Head of caudate nucleus (tissue), 42 donors: ENCODE measurements at regions not wholly inside any gene's neighbourhood (a gene's known extent, or its start where the extent isn't known, plus 50 kb on each side); places are given as distances from the start of the nearest gene placed in this dataset.
"Not testable (repeated sequence)": the region's sequence is repeated elsewhere in the genome, so short reads cannot be mapped to it uniquely, and the experiment has no call there.

Experiments used
- DNase-seq, 42 donors: peaks; one replicate each; pipeline versions ENCODE4 v3.0.0 to v3.0.0-alpha.2; 2020 to 2021; ENCODE audit warnings: mixed read lengths in 7 of 42
- intact Hi-C: fragments of 100-400 bp; cut with DNase I; formaldehyde crosslinking; loops from one replicate; pipeline ENCODE4 v1.15.0; 2022

DNA sequence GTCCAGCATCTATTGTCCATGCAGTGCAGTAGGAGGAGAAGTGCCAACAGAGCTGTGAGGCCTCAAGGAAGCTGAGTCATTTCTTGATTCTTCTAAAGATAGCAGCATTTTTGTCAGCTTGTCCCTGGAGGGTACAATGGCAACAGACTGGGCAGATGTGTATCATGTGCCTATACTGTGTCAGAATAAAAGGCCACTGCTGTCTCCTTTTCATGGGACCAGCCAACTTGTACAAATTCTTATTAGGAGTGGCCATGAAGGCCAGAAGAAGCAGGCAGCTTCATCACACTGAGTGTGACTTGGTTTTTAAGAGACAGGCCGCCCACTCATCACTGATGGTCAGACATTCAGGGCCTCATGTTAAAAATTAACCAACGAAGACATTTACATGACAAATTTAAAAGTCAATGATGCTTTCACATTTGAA lies 185.0 kb upstream of the FAM241A start:
- intact Hi-C loops = no loop called here

DNA sequence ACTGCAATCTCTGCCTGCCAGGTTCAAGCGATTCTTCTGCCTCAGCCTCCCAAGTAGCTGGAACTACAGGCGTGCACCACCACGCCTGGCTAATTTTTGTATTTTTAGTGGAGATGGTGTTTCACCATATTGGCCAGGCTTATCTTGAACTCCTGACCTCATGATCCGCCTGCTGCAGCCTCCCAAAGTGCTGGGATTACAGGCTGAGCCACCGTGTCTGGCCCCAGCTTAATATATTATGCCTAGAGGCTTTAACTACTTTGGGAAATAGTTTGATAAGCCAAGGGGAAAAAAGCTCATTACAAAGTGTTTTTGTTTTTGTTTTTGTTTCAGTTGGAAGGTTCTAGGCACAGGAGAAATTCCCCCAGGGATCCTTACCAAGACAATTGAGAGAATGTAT lies 184.2 kb upstream of the FAM241A start:
- intact Hi-C loops = not testable (repeated sequence)

More for the DNA sequence above, 185.0 kb upstream of the FAM241A start:
- no peak for DNase-seq

DNA sequence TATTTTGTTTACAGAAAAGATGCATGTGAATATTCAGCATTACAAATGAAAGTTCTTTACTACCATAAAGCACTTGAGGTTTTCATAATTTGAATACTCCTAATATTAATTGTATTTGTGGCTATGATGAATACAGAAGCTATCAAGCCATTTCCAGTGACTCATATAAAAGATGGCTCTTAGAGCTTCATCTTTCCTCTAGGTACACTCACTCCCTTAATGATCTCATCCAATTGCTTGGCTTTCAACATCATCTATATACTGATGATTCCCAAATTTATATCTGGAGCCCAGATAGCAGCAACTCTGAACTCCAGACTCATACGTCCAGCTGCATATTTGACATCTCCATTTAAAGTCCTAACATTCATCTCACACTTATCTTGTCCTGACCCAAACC lies 183.4 kb upstream of the FAM241A start:
- no peak for DNase-seq
- intact Hi-C loops = no loop called here

More for the DNA sequence above, 184.2 kb upstream of the FAM241A start:
- not testable (repeated sequence) for DNase-seq

DNA sequence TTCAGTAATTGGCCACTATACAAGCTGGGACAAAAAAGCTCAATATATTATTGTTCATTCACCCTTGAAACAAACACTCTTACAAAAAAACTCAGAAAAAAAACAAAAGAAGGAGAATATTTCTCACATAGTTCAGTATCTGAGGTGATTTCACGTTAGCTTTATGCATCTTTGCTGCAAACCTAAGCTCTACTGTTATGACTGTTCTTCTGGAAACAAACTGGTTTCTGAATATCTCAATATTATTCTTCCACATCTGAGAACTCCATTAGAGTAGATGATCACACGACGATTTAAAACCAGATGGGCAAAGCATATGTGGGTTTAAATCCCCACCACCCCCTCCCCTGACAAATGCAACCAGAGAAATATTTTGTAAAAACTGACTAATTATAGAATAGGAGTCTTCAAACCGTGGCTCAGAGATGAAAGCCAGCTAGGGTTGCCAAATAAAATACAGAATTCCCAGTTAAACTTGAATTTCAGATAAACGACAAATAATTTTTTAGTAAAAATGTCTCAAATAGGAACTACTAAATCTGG lies 182.0 kb upstream of the FAM241A start:
- DNase-seq = no peak
- intact Hi-C loops = no loop called here

DNA sequence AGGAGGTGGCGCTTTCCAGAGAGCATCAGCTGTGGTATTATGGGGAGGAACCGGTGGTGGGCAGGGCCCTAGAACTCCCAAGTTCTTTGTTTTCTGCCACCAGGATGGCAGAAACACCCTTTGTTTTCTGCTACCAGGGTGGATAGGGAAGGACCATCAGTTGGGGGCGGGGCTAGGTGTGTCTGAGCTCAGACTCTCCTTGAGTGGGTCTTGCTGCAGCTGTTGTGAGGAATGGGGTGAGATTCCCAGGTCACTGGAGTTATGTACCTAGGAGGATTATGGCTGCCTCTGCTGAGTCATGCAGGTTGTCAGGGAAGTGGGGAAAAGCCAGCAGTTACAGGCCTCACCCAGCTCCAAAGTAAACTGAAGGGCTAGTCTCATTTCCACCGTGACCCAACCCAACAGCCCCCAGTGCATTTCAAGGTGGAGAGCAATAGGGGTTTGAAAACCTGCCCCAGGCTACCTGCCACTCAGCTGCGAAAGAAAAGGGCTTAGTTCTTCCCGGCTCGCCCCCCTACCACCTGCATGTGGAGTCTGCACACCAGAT lies 167.8 kb upstream of the FAM241A start:
- intact Hi-C loops = no loop called here
- no peak for DNase-seq

DNA sequence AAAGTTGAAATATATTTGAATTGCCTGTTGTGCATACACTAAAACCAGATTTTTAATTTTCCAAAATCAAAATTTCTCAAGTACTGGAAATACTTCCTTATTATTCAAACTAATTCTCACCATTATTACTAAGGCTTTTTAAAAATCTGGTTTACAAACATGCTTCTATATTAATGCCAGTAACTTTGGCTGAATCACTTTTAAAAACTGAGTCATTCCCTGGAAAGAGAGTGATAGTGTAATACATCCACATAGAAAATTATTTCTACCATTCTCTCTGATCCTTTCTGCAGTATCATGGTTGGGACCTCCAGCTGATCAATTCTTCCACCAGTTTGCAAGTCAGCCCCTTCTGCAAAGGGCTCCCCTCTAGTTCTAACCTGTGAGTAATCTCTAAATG lies 165.3 kb upstream of the FAM241A start:
- no peak for DNase-seq
- intact Hi-C loops = no loop called here

DNA sequence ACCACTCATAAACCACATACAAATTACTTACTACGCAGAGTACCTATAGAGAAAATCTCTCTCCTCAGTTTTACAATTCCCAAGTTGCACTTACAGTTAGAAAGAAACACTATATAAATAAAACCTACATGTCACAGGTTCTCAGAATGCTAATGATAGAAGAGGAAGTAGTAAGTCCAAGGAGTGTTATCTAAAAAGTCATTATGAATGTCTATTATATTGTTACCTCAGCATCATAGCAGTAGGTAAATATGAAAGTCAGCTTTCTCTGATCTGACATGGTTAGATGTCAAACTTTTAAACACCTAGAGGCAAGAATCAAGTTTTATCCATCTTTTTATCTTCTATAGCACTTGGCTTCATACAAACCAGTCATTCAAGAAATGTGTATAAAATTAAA lies 163.2 kb upstream of the FAM241A start:
- intact Hi-C loops = no loop called here
- DNase-seq = no peak

DNA sequence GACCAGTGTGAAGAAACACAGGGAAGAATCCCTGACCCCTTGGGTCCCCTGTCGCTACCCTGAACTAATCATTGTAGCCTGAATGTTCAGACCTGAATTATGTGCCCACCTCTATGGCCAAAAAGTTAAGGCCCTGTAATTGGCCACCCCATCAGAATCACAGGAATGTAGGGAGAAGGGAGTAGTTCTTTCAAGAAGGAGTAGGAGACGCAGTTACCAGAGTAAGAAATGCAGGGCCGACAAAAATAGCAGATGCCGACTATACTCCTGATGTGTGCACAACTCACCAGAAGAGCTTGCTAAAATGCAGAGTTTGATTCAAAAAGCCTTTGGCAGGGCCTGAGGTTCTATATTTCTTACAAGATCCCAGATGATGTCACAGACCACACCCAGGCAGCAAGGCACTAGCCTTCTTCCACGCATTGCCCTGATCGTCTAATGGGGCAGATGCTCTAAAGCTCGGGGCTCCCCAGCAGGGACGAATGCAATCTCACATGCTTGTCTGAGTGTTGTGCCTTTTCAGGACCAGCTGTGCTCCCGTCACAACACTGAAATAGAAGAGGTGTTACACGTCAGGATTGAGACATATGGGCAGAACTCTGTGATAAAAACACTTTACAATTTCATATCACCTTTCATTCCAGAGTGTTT lies 161.0 kb upstream of the FAM241A start:
- intact Hi-C loops = no loop called here
- no peak for DNase-seq

DNA sequence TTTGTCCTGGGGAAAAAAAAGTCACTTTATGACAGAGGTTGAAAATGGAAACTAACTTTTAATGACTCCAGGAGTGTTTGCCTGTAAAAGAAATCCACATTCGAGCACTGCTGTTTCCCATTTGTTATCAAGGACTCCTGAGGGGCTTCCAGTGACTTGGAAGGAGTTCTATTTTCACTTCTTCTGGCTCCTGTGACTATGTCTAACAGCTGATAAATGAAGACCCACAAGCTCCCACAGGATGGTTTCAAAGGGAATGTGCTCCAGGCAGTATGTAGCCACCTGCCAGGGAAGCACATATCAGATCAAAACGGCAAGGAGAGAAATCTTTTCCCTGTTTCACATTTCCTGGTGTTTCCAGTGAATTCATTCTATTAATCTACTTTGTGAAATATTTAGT lies 159.8 kb upstream of the FAM241A start:
- intact Hi-C loops = no loop called here
- no peak for DNase-seq

DNA sequence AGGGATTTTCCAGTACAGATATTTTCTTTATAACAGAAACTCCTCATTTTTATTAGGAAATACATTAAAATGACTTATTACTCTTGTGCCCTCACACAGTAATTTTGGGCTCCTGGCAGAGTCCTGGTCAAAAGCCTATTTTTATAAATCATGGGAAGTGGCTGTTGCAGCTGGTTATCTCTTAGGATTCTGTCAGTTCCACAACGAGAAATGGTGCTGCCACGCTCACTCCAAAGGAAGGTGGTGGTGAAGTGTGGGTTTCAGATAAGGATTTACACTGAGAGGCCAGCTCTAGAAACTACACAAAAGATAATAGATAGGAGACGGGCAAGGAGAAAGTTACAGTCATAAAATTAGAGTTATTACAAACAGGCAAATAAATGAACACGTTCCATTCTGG lies 159.2 kb upstream of the FAM241A start:
- intact Hi-C loops = no loop called here
- no peak for DNase-seq

DNA sequence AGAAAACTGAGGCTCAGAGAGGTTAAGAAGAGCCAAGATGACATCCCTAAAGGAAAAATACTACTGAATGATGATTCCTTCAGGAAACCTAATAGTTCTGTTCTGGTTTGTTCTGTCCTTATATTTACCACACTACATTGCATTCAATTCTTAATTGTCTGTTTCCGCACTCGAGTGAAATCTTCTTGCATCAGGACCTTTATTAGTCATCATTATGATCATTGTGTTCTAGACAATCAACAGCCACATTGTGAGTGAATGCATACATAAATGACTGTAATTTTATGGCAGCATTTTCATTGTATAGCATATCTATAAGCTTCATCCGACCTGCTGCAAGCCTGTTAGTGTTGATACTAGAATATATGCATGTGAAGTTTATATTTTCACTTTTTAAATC lies 156.7 kb upstream of the FAM241A start:
- DNase-seq = no peak
- intact Hi-C loops = no loop called here

DNA sequence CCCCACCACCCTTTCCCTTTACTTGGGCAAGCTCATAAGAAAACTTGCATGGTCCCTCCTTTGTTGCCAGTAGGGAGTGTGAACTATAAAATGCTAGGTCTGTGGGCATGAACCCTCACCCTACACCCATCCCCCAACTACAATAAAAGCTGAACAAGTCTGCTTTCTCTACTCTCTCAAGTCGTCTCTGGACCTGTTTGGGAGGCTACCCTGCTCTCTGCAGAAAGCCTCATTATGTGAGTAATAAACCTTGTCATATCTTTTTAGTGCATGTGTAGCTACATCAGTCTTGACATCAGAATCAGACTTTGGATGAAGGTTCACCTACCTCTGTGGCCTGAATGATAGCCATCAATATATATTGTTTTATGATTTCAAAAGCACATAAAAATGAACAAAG lies 155.4 kb upstream of the FAM241A start:
- intact Hi-C loops = no loop called here

DNA sequence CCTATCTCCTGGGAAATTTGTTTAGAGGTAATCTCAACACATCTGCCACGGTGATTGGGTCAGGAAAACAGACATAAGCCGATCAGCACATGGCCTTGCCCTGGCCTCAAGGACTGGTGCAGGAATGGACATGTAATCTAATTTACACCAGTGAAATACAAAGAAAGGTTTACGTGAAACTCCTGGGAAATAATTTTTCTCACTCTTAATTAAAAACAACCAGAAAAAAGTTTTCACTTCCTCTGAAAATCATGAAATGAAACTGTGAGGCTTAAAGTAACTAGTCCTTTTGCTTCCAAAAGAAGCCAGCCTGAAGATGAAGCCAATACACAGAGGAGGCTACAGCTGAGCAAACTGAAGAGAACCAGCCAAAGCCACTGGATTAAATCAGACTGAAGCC lies 154.1 kb upstream of the FAM241A start:
- intact Hi-C loops = no loop called here
- no peak for DNase-seq

More for the DNA sequence above, 155.4 kb upstream of the FAM241A start:
- no peak for DNase-seq

DNA sequence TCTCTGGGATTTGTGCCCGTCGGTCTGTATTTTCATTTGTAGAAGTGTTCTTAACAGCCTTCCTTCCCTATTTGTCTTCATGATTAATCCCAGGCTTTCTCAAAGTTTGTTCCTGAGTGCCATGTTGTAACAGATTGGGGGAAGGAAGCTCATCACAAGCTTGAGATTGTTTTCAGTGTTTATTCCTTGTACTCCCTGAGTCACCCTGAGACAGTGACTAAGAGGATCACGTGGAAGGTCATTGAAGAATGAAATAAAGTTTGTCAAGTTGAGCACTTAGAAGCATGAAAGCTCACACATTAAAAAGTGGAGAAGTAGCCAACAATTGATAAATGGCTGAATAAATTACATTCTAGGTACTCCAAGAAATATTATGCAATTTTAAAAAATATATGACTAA lies 153.5 kb upstream of the FAM241A start:
- intact Hi-C loops = no loop called here
- DNase-seq = no peak

DNA sequence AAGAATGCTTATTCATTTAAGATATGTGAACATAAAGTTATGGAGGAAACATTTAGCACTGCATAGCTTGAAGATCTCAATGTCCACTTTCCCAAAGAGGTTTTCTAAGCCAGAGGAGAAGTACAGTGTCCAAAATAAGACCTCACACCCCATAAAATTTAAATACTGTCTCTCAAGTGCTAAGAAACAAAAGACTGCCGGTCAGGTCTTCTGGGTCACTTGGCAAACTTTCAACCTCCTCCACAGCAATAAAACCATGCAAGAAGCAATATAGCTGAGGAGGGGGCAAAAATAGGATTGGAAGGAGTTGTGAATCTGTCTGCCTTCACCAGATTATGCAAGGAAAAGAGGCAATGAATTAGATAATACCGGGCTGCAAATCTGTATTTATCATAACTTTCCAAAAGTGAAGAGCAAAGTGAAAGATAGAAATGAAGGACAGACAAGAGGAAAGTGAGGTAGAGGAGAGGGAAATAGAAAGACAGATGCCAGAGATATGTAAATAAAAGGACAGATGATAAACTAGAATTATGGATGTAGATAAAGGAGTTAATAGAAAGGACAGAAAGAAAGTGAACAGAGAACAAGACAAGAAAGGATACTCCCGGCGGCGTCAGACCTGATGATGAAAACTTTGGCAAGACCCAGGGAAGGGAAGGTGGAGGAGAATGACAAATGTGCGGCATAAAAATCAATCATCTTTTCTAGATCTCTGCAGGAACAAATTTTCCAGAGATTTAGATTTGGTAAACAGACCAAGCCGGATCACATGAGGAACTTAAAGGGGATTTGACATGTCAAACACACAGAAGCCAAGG lies 152.7 kb upstream of the FAM241A start:
- intact Hi-C loops = no loop called here

DNA sequence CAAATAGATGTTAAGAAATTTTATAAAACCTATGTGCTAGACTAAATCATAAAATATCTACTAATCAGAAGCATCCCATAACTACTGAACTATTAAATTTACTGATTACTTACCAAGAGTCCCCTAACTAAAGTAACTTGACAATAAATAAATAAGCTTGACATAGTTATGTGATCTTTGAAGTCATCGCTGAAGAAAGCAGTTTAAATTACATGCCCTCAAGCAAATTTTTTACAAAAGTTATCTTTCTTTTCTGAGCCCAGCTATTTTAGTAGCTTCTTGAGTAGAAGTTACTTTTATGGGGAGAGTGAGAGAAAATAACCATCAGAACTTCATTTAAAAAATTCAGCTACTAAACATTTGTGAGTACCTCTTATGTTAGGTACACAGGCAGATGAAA lies 150.9 kb upstream of the FAM241A start:
- intact Hi-C loops = no loop called here
- no peak for DNase-seq

More for the DNA sequence above, 152.7 kb upstream of the FAM241A start:
- no peak for DNase-seq

DNA sequence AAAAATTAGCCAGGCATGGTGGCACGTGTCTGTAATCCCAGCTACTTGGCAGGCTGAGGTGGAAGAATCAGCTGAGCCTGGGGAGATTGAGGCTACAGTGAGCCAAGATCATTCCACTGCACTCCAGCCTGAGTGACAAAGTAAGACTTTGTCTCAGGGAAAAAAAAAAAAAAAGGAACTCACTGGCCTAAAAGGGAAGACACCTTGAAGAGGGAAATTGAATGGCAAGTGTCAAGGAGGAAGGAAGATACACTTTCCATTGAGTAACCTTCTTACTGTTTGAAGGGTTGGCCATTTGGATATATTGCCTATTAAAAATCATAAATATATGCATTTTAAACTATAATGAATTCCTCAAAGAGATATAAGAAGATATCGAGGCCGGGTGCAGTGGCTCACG lies 147.5 kb upstream of the FAM241A start:
- intact Hi-C loops = no loop called here
- DNase-seq = no peak

DNA sequence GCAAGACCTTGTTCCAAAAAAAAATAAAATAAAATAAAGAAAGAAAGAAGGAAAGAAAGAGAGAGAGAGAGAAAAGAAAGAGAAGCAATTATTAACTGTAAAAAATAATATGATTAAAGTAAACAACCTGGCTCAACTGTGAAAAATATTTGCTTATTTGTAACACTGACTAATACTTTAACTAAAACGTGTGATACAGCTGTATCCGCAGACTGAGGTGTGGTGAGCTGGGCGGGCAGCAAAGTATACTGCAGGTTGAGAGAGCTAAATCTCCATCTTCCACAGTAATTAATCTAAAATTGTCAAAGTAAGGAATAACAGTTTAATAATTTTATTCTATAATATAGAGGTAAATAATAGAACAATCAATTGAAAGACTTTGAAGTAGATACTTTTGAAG lies 145.5 kb upstream of the FAM241A start:
- no peak for DNase-seq
- intact Hi-C loops = no loop called here

DNA sequence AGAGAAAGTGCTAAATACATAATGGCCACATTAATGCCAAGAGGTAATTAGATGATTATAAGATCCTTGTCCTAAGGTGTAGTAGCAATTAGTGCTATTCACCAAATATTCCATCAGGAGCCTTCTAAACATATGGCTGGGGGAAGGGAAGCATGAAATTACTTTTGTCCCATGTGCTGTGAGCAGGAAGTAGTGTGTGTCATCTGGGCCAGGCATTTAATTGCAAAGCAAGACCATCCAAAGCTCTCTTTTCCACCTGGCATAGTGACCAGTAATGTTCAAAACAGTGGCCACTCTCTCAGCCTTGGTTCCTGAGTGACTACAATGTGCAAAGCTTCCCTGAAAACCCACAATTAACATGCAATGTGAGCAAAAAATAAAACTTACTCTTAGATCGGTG lies 144.2 kb upstream of the FAM241A start:
- intact Hi-C loops = no loop called here
- no peak for DNase-seq

DNA sequence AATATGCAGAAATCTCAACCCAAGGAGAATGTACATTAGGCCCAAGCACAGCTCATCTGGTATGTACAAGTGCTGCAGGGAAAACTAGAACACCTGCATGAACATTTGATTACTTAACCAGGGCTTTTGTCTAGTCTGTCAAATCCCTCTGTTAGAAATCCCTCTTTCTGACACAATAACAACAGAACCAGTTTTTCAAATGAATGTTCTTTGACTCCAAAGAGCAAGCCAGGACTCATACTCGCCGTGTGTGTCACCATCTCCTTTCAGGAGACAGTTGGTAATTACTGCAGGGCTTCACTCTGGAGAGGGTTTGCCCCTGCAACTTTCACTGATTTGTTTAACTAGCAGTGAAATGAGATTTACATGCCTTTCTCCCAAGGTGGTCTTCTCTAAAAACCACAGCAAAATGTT lies 143.0 kb upstream of the FAM241A start:
- intact Hi-C loops = no loop called here

More for the DNA sequence above, 143.0 kb upstream of the FAM241A start:
- DNase-seq = no peak
